Retina (tissue), 1 donor: ENCODE measurements at regions not wholly inside any gene's neighbourhood (a gene's known extent, or its start where the extent isn't known, plus 50 kb on each side); places are given as distances from the start of the nearest gene placed in this dataset.
"Not testable (repeated sequence)": the region's sequence is repeated elsewhere in the genome, so short reads cannot be mapped to it uniquely, and the experiment has no call there.

ENCODE experiments used
- DNase-seq: peaks from one replicate; pipeline ENCODE4 v3.0.0-alpha.2; 2016

DNA sequence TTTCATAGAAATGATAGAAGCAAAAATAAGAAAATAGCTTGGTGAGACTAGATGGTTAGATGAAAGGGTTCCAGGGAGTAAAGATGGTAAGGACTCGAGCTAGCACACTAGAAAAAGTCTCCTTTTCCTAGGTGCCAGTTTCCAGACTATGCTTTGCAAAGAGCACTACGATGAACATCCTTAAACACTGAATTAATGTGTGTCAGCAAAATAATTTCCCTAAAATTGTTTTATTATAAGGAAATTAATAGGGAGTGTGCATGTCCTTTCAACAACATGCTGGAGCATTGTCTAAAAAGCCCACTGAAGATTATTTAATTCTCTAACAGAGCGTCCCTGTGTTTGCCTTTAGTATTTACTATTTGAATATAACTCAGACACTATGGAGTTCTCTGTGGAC lies 107.4 kb upstream of the NDUFV2 start:
- no peak for DNase-seq

DNA sequence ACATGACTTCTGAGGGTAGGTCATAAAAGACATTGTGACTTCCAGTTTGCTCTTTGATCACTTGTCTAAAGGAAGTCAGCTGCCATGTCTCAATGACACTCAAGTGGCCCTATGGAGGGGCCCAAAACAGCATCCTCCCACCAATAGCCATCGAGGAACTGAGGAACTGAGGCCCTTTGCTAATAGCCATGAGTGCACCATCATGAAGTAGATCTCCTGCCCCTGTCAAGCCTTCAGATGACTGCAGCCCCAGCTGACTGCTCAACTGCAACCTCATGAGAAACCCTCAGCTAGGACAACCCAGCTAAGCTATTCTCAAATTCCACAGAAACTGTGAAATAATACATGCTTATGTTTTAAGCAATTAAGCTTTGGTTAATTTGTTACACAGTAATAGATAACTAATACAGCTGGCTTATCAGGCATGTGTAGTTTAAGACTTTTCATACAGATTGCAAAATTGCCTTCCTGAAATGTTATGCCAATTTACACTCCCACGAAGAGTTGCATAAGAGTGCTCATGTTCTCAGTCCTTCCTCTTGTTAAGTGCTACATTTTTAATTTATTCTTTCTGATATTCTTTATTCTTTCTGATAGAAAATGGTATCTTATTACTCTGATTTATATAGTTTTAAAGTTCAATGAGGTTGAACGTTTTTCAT lies 105.6 kb upstream of the NDUFV2 start:
- DNase-seq: no peak

DNA sequence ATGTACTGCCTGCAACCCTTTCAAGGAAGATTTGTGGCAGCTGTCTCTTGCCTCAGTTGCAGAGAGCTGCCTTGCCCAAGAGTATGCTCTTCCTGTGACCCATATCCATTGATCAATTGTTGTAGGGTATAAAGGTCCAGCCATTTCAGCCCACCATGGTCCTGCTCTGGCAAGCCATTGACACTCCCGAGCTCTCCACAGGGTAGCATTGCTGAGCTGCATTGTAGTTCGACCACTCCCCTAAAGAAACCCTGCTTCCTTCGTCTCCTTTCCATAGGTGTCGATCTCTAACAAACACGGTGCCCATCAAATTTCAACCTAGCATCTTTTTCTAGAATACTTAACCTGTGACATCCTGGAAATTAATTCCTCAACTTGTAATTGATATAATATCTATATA lies 104.9 kb upstream of the NDUFV2 start:
- DNase-seq: no peak

DNA sequence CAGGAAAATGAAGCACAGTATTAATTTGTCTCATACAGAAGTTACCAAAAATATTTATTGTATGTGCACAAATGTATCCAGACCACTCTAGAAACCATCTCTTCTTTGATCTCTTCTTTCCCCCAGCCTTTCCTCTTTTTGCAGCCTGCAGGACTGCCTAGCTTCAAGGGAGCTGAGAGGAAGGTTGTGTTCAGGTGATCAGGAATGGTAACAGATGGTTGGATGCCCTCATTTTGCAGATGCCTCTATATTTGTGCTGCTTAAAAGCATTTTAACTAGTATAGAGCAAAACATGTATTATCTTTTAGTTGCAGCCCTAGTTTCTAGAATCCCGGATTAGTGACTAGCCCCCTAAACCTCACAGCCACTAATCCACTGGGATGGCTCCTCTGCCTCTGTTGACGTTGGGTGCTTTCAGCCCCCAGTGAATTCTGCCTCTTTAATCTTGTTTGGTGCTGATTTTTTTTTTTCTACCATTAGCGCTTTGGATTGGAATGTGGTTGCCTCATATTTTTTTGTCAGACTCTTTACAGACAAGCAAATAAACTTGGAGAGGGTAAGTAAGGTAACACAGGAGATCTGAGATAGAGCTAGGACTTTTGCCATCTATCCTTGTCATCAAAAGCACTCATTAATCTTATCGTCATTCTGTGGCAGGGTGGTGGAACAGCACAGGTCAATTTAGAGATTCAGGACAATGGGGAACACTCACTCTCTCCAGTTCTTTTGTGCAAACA lies 103.8 kb upstream of the NDUFV2 start:
- no peak for DNase-seq

DNA sequence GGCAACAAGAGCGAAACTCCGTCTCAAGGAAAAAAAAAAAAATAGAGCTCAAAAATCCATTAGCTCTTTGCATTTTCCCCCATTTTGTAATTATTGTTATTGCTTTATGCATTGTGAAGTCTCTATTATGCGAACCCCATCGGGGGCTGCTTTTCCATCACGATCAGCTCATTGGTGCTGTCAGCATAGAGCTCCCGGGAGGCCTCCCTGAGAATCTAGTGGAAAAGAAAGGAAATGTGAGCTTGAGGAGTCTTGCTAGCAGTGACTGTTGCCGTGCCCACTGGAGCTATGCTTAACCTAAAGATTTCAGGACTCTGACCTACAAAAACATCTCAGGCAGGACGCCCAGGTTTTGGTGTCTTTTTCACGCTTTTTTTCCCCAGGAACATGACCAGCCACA lies 102.6 kb upstream of the NDUFV2 start:
- no peak for DNase-seq

DNA sequence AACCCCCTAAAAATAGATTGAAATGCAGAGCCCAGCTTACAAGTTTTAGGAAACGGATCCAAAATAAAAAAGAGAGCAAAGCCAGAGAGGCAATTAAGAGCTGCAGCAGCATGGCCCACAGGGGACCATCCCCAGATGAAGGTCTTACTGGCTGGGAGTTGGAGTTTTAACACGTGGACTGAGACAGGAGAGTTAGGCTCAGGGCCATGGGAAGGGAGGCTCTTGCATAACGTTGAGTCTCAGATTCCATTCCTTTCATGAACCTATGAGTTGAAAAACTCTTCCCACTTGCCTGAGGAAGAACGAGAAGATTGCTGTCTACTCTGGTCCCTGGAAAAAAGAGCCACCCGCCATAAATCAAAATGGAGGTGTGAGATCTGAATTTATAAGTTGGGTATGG lies 101.8 kb upstream of the NDUFV2 start:
- no peak for DNase-seq

DNA sequence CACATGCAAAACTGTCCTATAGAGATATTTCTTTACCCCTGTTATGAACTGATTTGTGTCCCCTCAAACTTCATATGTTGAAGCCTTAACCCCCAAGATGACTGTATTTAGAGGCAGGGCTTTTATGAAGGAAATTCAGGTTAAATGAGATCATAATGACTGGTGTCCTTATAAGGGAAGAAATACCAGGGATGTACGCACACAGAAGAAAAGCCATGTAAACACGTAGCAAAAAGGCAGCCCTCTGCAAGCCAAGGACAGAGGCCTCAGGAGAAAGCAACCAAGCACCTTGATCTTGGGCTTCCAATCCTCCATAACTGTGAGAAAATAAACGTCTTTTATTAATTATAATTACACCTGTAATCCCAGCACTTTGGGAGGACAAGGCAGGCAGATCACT lies 101.3 kb upstream of the NDUFV2 start:
- DNase-seq: no peak

DNA sequence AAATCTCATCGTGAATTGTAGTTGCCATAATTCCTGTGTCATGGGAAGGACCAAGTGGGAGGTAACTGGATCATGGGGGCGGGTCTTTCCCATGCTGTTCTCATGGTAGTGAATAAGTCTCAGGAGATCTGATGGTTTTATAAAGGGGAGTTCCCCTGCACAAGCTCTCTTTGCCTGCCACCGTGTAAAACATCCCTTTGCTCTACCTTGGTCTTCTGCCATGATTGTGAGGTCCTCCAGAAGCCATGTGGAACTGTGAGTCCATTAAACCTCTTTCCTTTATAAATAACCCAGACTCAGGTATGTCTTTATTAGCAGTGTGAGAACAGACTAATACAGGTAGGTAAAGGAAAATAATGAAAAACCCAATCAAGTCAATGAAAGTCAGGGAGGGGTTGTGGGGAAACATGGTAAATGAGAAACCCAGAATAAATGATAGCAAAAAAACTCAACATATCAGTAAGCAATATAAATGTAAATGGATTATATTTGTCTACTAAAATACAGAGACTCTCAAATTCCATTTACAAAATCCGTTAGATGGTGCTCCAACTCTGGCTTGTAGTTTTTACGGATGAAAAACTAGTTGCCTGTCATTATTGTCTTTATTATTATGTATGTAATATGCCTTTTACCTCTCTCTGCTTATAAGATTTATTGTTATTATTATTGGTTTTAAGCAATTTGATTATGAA lies 98.9 kb upstream of the NDUFV2 start:
- DNase-seq: no peak

DNA sequence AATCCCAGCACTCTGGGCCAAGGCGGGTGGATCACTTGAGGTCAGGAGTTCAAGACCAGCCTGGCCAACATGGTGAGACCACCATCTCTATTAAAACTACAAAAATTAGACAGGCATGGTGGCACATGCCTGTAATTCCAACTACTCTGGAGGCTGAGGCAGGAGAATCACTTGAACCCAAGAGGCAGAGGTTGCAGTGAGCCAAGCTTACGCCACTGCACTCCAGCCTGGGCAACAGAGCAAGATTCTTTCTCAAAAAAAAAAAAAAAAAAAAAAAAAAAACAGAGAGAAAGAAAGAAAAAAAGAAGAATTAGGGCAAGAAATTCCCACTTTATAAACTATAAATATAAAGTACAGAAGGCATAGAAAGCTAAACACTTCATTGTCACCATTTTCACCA lies 98.2 kb upstream of the NDUFV2 start:
- not testable (repeated sequence) for DNase-seq

DNA sequence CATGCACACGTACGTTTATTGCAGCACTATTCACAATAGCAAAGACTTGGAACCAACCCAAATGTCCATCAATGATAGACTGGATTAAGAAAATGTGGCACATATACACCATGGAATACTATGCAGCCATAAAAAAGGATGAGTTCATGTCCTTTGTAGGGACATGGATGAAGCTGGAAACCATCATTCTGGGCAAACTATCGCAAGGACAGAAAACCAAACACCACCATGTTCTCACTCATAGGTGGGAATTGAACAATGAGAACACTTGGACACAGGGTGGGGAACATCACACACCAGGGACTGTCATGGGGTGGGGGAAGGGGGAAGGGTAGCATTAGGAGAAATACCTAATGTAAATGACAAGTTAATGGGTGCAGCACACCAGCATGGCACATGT lies 94.8 kb upstream of the NDUFV2 start:
- not testable (repeated sequence) for DNase-seq

DNA sequence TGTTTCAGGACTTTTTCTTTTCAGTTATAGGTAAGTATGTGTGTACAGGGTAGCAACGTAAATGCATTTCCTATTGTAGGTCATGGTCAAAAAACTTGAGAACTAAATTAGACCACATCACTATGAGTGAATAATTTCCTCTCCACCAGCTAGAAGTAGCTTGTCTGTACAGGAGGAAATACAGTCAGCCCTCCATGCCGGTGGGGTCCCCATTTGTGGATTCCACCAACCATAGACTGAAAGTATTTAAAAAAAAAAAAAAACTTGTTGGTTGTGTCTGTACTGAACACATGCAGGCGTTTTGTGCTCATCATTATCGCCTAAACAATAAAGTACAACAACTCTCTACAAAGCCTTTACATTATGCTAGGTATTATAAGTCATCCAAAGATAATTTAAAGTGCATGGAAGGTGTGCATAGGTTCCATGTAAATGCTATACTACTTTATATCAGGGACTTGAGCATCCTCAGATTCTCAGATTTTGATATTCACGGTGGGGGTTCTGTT lies 94.2 kb upstream of the NDUFV2 start:
- DNase-seq: no peak

DNA sequence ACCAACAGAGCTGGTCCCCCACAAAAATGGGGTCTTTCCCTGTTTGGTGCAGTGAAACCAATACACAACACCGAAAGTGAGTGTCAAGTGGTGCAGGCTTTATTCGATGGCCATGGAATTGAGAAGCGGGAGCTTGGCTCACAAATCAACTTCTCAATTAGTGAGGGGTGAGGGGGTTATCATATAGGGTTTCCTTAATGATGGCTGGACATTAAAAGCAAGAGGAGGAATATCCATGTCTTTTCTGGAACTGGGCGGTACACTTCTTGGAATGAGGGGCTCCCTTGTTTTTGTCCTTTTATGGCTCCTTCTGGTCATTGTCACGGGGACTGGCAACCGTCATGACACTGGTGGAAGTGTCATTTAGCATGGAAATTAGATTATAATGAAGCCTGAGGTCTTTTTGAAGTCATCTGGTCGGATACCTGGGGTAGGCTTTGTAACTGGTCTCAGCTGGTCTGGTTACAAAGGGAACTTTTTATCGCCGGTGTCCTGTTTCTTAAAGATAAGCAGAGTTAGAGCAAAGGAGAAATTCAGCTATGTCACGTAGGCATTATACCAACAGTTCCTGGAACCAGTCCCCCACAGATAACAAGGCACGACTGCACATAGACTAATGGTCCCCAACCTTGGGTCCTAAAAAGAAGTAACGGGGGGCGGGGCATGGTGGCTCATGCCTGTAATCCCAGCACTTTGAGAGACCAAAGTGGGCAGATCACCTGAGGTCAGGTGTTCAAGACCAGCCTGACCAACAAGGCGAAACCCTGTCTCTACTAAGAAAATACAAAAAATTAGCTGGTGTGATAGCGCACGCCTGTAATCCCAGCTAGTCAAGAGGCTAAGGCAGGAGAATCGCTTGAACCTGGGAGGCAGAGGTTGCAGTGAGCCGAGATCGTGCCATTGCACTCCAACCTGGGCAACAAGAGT lies 93.5 kb upstream of the NDUFV2 start:
- no peak for DNase-seq

DNA sequence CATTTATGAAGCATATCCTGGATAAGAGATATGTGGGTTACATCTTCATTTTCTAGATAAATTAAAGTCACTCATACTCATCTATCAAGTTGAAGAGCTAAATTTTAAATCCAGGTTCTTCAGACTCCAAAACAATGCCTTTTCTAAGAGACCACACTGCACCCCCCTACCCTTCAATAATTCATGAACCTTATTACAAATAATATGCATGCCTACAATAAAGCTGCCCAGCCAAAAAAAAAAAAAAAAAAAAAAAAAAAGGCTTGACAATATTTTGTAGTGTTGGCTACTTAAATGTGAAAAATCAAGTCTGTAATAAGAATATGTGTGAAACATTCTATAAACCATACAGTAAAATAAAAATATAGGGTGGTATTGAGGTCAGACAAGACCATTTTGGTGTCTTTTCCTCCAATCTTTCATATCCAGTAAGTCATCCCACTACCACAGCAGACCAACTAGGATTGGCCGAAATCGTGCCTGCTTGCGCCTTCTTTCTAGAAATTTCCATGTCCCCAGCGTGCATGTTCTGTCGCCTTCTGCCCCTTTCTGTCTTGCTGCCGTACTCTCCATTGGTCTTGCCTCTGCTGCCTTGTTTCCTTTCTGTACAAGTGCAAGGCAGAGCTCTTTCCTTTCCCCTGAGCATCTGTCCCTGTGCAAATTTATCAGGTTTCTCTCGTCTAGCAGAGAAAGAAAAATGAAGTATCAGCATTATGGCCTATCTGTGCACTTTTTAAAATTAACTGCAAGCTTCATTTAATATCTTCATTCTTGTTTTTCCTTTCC lies 92.6 kb upstream of the NDUFV2 start:
- no peak for DNase-seq

DNA sequence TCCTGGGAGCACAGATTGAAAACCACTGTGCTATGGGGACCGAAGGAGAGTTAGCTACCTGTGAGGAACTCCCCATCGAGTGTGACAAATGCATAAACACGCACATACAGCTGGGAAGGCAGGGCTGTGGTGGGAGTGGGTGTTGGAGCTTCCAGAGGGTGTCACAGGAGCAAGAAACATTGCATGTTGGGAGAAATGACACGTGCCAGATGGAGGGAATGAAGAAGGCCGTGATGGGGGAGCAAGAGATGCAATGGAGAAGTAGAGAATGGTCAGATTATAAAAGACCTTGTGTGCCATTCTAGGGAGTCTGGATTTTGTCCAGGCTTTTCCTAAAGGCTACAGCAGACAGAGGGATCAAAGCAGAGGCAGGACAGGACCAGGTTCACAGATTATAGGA lies 91.1 kb upstream of the NDUFV2 start:
- no peak for DNase-seq

DNA sequence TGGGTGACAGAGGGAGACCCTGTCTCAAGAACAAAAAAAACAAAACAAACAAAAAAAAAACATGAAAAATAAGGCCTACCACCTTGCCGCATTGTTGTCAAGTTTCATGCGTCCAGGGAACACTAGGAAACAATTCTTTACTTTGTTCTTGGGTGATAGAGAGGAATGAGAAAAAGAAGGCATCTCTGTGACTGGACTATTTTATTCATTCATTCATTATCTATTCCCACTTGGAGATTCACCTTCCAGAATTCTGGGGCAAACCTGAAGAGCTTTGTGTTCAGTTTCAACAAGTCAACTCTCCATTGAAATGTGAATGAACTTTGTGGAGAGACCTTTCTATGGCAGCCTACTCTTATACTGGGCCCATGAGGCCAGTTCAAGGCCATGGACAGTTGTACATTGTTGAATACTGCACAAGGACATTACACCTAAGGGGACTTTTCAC lies 88.5 kb upstream of the NDUFV2 start:
- DNase-seq: no peak

DNA sequence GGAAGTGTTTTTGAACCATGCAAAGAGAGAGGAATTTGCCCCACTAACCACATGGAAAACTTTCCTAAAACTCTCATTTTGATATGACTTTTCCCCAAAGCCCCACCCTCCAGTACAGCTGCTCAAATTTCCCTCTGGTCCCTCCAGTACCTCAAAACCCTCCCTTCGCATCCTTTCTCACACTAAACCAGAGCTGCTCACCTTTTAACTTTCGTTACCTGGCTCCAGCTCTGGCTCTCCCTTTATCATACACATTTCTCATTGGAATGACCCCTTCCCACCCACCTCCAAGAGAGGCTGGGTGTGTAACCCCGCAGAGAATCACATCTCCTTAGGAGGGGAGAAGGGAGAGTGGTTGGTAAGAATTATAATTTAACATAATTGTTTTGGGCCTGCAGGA lies 86.8 kb upstream of the NDUFV2 start:
- no peak for DNase-seq

DNA sequence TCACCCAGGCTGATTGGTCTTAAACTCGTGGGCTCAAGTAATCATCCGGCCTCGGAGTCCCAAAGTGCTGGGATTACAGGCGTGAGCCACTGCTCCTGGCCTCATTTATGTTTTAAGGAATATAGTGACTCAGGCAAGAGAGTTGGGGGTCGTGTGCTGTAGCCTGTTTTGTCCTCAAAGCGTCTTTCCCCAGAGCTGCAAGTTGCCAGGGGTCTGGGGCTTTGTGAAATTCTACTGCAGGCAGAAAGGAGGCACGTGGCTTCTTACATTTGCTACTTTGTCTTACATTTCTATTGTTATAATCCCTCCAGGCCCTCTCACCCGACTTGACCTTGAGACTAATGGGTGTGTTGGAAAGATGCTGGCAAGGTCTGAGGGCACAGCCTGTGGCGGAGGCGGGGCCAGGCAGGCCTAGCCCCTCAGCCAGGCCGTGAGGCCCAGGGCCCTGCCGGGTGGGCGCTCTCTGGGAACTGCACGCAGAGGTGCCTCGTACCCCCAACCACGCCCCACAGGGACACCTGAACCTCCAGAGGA lies 85.8 kb upstream of the NDUFV2 start:
- no peak for DNase-seq

DNA sequence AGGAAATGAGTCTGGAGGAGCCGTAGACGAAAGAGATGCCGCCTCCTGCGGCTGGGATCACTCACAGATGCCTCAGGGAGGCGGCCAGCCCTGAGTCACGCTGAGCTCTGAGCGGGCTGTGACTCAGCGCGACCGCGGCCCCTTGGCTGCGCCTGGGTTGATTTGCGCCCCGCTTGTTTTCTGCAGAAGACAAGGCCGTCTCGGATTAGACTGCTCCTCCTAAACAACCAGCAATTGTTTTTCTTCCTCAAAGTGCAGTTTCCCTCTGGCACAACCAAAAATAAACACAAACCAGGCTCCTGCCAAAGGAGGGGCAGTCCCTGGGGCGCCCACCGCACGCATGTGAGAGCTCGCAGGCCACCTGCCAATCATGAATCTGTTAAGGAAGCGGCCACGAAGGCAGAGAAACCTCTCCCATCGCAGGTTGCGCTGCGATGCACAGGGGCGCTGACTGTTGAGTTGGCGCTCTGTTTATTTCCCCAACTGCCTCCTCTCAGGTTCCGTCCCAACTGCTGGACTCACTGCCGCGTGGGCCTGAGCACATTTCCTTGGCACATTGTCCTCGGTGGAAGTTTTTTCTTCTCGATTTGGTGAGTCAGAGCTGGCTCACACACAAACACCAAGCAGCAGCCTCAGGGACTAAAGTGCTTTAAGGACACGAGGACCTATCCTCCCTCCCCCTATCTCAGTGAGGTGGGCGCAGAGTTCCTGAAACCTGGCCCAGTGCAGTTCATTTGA lies 85.2 kb upstream of the NDUFV2 start:
- DNase-seq: peak; percentile 86

DNA sequence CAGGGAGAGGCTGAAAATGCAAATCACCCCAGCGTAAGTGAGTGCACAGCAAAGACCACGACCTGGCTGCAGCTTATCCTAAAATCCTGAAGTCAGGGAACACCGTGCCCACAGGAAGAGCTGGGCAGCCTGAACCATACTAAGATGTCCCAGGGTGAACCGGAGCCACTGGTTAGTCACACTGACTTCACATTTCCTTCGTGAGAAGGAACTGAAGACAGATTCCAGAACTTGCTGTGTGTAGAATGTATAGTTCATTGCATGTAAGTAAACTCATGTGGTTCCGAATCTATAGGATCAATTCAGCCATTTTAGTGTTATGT lies 84.6 kb upstream of the NDUFV2 start:
- DNase-seq: no peak

DNA sequence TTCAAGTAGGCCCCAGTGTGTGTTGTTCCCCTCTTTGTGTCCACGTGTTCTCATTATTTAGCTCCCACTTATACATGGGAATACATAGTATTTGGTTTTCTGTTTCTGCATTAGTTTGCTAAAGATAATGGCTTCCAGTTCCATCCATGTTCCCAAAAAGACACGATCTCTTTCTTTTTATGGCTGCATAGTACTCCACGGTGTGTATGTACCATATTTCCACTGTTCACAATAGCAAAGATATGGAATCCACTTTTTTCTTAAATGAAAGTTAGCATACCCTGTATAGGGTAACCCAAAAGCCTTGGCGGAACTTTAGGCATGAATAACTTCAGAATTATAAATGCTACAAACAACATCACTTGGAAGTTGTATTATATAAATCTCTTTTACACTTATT lies 83.4 kb upstream of the NDUFV2 start:
- DNase-seq: no peak

DNA sequence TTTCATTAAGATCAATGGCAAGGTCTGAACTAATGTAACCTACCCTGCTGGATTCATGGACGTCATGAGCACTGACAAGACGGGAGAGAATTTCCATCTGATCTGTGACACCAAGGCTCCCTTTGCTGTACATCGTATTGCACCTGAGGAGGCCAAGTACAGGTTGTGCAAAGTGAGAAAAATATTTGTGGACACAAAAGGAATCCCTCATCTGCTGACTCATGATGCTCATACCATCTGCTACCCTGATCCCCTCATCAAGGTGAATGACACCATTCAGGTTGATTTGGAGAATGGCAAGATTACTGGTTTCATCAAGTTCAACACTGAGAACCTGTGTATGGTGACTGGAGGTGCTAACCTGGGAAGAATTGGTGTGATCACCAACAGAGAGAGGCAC lies 82.3 kb upstream of the NDUFV2 start:
- DNase-seq: no peak
